ENCODE measurements at regions not wholly inside any gene's neighbourhood (a gene's known extent, or its start where the extent isn't known, plus 50 kb on each side); places are given as distances from the start of the nearest gene placed in this dataset.

DNA sequence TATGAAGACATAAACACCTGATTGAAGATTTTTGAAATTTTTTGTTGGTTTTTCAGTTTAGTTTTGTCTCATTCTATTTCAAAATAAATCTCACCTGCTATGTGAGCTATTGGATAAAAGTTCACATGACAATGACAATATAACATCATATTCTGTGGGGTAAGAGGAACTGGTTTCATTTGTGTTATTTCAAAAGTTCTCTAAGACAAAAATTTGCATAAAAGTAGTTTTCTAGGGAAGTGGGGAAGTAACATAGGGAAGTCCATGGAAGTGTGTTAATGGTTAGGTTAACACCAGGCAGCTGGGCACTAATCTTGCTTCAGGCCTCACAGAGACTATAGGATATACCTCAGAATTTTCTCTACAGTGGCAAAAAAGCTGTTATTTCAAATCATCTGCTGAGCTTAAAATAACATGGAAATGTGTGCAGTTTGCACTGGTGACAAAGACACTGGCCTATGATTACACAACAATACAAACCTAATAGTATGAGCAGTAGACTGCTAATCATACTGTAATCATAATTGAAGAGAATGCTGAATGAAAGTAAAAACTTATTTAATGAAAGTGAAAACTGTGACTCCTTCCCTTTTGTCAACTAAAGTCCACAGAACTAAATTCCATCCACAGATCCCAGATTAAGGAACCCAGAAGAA lies 710.6 kb upstream of the TMEM132C start:
- no peak for DNase-seq (ENCODE audit: low read depth in 2 of 2)

DNA sequence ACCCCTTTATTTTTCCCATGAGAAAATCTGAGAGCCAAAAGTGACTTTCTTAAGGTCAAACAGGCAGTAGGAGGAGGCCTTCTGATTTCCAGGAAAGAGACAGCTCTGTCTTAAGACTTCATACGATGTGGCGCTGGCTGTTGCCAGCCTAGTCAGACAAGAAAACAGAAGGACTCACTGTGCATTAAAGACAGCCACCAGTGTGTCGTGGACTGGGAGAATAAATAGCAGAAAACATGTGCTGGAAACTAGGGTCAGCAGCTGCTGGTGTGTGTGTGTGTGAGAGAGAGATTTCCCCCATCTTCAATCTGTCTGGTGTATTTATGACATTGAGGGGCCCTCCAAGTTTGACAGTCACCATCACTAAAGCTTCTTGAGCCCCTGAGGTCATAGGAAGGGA lies 708.6 kb upstream of the TMEM132C start:
- no peak for DNase-seq (ENCODE audit: low read depth in 2 of 2)

DNA sequence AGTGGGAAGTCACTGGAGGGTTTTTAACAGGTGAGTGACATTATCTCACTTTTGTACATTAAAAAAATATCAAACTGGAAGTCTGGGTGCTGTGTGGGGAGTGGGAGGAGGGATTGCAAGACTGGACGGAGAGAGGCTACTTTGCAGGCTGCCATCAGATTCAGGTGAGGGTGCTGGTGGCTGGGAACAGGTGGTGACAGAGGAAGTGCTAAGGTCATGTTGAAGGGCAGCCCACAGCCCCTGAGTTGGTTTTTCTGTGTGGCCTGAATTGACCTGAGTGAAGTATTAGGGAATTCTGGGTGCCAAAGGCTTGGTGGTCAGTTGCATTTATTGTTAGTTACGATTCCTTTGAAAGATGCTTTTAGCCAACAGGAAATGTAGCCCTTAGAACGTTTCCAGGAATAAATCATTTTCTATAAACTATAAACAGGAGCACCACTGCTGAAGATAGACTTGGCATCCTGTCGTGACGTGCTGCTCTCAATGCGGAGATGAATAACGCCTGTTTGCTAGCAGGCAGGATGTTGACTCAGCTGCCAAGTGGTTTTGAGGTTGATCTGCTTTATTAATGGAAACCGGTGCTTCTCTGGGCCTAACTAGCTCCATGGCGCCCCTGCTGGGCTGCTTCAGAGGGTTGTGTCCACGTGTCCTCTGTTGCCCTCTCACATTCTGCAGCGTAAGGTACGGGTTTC lies 707.5 kb upstream of the TMEM132C start:
- DNase-seq (ENCODE audit: low read depth in 2 of 2), result peak; percentile 2 to 46

DNA sequence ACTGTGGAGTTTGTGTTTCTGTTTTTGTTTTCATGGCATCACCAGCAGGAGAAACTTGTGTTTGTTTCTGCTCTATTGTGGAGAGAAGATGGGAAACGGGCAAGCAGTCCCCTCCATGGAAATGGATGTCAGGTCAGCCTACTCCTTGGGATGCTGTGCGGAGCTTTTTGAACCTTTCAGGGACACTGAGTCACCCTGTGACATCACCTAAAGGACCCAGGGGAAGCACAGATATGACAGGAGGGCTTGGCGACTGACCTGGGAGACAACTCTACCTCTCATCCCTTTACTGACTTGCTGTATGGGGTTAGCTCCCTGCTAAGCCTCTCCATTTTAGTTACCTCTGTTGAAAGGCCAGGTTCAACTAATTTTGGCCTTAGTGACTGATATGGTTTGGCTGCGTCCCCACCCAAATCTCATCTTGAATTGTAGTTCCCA lies 706.9 kb upstream of the TMEM132C start:
- no peak for DNase-seq (ENCODE audit: low read depth in 2 of 2)

DNA sequence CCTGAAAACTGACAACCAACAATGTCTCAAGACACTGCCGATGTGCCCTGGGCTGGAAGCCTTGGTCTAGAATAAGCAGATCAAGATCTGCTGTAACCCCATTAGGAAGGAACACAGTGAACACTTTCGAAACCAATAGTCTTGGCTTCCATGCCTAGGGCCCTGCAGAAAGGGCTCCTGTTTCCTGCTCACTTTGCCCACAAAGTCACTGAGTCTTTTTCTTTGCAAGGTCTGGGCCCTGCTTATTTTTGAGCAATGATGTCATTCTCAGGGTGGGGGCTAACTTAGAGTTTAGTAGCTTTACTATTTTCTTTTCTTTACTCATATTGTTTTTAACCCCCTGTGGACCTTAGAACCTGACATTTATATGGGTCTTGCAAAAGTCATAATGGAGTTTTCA lies 704.2 kb upstream of the TMEM132C start:
- no peak for DNase-seq (ENCODE audit: low read depth in 2 of 2)

DNA sequence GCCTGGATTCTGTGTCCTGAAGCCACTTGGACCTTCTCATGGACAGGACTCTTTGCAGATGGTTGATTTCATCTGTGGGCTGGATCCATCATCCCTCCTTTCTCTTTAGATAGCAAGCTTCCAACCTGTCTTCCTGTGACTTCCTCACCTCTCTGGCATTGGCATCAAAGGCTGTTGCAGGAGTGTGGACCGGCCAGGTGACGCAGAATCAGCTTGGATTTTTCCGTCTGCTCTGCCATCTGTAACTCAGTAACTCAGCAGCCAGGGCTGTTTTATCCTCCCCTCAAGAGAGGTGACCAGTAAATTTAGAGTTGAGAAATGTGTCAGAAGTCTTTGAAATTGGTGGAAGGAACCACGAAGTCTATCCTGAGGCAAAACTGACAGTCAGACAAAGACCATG lies 701.7 kb upstream of the TMEM132C start:
- DNase-seq (ENCODE audit: low read depth in 2 of 2), result no peak

DNA sequence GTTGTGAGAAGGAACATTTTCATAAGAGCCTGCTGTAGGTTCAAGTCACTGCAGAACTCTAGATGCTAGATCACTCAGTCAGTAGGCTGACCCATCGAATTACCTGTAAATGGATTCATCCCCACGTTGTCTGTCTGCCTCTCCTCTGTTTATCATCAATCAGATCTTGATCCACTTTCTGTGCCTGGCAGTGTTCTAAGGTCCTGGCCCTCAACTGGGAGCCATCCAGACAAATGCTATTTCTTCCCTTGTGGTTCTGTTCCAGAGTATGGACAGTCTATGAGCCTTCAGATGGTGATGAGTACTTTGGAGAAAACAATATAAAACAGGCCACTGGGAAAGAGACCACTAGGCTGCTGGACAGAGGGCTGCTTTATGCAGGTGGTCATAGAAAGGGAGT lies 699.4 kb upstream of the TMEM132C start:
- no peak for DNase-seq (ENCODE audit: low read depth in 2 of 2)

DNA sequence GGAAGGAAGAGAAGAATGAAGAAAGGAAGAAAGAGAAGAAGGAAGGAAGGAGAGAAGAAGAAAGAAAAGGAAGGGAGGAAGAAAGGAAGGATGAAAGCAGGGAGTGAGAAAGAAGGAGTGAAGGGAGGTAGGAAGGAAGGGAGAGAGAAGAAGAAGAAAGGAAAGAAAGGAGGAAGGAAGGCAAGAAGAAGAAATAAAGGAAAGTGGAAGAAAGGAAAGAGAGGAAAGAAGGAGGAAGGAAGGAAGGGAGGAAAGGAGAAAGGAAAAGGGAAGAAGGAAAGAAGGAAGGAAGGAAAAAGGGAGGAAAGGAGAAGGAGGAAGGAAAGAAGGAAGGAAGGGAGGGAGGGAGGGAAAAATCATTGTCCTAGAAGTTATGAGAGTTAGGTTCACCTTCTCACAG lies 696.6 kb upstream of the TMEM132C start:
- no peak for DNase-seq (ENCODE audit: low read depth in 2 of 2)

DNA sequence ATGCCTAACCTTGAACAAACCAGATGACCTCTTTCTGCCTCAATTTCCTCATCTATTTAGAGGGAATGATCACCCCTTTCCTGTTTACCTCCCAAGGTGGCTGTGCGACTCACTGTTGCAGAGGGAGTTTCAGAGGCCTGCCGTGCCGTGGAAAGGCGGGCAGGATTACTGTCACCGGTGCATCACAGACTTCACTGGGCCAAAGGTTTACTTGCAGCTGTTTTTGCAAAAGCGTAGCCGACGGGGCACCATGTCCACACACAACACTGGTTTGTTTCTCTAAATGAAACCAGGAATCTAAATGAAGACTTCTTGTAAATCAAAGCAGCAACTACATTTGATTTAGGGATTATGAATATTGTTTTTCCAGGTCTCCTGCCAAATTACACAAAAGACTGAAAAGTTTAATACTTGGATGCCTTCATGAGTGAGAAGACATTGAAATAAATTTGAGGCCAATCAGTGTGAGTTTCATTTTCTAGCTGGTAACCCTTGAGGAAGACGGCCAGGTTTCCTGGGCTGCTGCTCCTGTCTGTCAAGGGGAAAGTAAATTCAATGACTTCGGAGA lies 696.1 kb upstream of the TMEM132C start:
- DNase-seq (ENCODE audit: low read depth in 2 of 2), result no peak

DNA sequence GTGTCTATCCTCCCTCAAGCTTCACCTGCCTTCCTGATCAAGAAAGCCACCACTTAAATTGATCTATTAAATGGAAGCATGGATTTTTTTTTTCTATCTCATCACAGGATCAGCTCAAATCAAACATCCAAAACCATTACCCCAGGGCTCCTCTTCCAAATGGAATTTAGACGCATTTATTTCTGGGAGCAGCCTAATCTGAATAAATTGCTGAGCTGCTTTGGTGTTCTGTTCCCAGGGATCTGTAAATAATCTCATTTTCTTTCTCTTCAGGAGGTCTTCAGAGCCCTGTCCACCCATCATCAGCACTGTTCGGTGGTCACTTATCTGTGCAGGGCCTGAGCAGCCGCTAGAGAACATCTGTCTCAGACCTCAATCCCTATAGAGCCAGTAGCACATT lies 695.4 kb upstream of the TMEM132C start:
- DNase-seq (ENCODE audit: low read depth in 2 of 2), result no peak

DNA sequence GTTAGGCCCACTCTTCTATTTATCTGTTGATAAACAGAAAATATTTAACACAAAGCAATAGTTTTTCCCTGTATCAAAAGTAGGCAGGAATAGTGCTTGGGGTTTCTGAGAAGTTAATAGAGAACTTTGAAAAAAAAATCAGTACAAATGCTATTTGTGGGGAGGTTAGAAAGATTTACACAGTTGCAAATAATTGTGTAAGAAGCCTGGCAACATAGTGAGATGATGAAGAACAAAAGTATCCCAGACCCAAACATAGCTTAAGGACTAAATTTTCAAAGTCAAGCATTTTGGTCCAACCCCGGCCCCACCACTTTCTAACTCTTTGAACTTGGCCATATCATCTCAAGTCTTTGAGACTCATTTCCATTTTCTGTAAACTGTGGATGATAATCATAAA lies 687.5 kb upstream of the TMEM132C start:
- no peak for DNase-seq (ENCODE audit: low read depth in 2 of 2)

DNA sequence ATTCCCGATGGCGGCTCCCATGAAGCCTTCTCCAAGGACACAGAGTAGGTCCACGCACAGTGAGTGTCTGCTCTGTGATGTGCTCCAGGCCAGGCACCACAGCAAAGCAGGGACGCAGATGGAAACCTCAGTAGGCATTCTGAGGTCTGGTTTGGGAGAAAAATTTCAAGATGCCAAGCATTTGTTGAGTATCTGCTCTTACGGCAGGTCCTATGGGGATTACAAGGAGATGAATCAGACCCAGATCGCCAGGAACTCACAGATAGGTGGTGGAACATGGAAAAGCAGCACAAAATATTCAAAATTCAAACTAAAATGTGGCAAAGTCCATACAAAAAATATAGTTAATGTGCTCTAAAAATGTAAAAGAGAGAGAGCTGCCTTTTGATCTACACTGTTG lies 684.9 kb upstream of the TMEM132C start:
- no peak for DNase-seq (ENCODE audit: low read depth in 2 of 2)

DNA sequence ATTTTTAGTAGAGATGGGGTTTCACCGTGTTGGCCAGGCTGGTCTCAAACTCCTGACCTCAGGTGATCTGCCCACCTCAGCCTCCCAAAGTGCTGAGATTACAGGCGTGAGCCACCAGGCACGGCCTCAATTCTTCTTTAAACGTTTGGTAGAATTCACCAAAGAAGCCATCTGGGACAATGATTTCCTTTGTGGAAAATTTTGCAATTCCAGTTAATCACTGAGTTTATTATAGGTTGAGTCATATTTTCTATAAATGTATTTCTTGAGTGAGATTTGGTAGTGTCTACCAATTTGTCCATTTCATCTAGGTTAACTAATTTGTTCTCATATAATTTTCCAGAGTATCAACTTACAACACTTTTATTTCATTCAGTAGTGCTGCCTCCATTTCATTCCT lies 683.9 kb upstream of the TMEM132C start:
- DNase-seq (ENCODE audit: low read depth in 2 of 2), result no peak

DNA sequence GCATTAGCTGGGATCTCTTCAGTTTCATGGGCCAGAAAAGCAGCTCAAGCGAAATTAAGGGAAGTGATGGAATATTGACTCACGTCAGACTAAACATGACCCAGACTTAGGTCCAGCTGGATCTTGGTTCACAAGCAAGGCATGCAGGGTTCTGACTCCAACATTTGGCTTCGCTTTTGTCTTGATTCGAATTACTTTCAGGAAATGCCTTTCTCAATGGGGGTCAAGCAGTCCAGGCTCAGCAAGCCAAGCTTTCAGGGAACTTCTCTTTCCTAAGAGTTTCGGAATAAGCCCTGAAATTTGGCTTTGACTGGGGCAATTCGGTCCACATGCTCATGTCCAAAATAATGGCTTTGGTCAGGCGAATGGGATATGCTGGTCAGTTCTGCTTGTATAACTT lies 678.7 kb upstream of the TMEM132C start:
- DNase-seq (ENCODE audit: low read depth in 2 of 2), result no peak

DNA sequence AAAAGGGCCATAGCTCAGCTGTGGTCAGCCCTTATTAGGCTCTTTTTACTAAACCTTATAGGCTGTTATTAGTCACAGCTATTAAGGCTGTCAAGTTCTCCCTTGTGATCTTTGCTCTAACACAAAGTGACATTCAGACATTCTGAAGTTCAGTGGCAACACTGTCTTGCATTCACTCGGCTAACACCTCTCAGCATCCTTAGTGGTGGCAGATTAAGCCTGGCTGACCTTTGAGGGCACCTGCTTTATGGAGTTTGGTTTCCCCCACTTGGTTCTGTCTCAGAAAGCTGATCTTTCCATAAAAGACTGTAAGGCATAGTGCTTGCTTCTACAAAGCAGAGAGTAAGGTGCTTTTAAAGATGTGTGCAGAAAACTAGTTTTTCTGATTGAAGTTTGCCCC lies 677.4 kb upstream of the TMEM132C start:
- no peak for DNase-seq (ENCODE audit: low read depth in 2 of 2)

DNA sequence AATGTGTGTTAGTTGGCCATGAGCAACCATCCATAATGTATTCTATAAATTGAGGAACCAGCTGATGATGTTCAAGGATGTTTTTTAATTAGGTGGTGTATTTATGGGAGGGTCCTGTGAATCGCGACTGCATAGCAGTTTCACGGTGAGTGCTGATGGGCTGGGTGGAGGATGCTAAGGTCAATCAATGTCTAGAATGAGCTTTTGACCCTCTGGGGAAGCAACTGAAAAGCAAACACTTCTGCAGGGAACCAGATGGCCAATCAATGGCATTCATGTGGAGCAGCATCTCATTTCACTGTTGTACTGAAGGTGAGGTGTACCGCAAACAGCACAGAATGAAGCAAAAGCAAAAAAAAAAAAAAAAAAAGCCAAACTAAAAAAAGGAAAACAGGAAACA lies 676.1 kb upstream of the TMEM132C start:
- DNase-seq (ENCODE audit: low read depth in 2 of 2), result no peak

DNA sequence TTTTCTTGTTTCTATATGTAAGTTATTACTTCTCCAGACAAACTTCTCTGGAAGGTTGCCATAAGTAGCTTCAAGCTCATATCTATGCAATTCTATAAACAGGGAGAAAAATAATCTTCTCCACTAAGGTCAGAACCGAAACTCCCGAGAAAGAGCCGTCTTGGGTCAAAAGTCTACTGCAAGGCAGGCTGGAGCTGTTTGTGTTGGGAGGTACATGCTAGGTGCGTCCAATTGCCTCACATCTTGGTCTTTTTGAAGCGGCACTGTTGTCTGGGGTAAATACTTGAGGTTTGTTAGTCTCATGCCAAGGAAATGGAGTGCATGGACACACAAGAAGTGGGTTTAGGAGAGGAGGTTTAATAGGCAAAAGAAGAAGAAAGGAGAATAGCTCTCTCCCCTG lies 674.7 kb upstream of the TMEM132C start:
- no peak for DNase-seq (ENCODE audit: low read depth in 2 of 2)

DNA sequence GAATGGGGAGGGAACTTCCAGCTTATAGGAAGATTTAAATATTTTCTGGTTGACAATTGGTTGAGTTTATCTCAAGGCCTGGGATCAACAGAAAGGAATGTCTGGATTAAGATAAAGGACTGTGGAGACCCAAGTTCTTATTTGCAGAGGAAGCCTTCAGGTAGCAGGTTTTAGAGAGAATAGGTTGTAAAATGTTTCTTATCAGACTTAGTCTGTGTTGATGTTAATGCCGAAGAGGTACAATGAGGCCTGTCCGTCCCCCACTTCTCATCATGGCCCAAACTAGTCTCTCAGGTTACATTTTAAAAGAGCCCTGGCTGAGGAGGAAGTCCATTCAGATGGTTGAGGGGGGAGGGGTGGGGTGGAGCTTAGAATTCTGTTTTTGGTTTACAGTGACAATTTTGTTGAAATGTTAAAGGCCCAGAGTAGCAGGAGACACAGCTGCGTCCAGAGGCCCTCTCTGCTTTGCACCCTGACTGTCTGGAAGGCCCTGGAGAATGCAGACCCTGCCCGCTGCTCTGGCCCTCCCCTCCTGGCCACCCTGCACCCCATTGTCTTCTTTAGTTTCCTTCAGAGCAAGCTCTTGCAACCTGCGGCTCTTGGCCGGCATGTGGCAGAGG lies 672.5 kb upstream of the TMEM132C start:
- DNase-seq (ENCODE audit: low read depth in 2 of 2), result no peak

DNA sequence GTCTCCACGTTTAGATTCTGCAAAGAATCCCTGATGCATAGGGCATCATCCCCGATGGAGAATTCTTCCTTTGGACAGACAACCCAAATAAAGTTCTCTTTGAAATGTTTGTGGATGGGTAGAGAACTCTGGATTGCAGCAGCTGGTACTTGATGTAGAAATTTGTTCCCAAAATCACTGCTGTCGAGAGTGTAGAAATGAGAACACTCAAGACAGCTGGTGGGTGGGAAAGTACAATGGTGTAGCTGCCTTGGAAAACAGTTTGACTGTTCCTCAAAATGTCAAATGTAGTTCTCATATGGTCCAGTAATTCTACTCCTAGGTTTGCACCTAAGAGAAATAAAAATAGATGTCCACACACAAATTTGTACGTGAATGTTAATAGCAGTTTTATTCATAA lies 671.5 kb upstream of the TMEM132C start:
- no peak for DNase-seq (ENCODE audit: low read depth in 2 of 2)

DNA sequence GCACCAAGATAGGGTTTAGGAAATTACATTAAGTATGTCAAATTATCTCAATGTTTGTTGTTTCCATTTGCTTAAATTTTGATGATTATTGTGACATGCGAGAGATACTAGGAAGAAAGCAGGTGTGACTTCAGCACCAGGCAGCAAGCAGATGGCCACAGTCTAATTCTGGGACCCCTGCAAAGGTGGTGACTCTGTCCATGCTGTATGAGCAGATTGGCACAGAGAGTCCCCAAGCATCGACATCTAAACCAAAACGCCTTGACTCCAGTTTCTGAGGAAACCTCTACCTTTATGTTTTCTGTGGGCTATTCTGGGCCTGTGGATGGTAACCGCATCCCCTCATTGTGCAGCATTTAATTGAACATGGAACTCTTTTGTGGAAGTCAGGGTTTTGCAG lies 670.1 kb upstream of the TMEM132C start:
- DNase-seq (ENCODE audit: low read depth in 2 of 2), result no peak

DNA sequence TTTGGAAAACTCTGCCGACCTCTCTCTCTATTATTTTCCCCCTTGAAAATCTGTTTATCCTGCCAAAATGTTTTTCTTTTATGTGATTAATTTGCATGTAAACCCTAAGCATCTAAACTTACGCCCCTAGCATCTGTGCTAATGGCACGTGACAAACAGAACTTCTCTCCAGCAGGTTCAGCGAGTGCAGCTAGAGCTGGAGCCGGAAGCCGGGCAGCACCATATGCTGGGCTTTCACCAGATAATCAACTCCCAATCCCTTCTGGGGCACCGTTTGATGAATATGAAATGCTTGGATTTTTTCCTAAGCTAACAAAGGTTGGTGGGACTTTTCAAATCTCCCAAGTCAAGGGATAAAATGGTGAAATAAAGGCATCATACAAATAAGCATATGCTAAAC lies 667.5 kb upstream of the TMEM132C start:
- no peak for DNase-seq (ENCODE audit: low read depth in 2 of 2)

DNA sequence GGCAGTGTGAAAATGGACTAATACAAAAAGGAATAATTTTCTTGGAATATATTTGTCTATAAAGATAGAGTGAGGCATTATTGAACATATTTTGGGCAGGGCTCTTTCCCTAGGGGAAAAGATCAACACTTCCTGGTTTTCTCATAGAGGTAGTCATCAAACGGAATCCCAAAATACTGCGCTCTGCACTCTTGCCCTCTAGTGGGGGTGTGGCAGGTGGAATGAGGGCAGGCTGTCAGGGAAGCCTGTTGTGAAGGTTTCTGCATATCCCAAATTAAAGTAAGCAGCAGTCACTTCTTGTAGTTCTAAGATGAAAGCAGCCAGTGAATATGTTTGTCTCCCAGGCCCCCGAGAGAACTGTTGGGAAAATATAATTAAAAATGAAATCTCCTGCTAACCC lies 666.8 kb upstream of the TMEM132C start:
- DNase-seq (ENCODE audit: low read depth in 2 of 2), result no peak

DNA sequence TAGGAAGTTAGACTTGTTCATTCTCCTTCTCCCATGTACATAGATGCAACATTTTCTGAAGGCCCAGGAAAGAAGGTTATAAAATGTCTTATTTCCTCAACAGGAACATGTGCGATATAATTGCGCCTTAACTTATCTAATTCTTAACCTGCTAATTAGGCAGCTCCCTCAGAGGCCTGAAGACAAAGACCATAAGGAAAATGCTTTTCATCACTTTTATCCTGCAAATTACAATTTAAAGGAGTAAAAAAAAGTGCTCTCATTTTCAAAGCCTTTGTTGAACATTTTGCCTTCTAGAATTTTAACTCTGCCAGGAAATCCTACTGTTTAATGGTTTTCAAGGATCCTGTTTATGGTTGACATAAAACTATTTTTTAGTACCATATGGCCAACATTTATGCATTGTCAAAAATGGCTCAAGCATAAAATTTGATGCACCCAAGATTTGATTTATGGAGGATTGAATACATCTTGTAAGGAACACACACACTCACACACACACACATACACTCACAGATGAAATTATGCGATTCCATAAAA lies 660.4 kb upstream of the TMEM132C start:
- no peak for DNase-seq (ENCODE audit: low read depth in 2 of 2)

All from activated CD4-positive, alpha-beta T cell treated with anti-CD3 and anti-CD28 coated beads for 24 hours (primary cell).